H1 (cell line): ENCODE measurements at regions not wholly inside any gene's neighbourhood (a gene's known extent, or its start where the extent isn't known, plus 50 kb on each side); places are given as distances from the start of the nearest gene placed in this dataset.

Experiments used
- CBX5 ChIP-seq: fragments of 300-800, 300-1000 bp; sonication (generic); IDR thresholded peaks from 2 replicates; pipeline ENCODE4 v1.7.1; 2016; ENCODE audit warnings: antibody characterized with exemption, low read length, low read depth
- CTCF ChIP-seq, 3 experiments: IDR thresholded peaks; 1 replicate in 2 of 3; 2 replicates in 1 of 3; pipeline versions ENCODE4 v1.5.1 to v1.6.1; 2011; ENCODE audit warnings: low read length in 3 of 3, mild to moderate bottlenecking in 3 of 3, inconsistent platforms in 2 of 3, low read depth in 1 of 3, moderate library complexity in 1 of 3; ENCODE audit not compliant: insufficient read depth in 1 of 3; ENCODE audit errors: control extremely low read depth in 1 of 3
- EP300 ChIP-seq, 2 experiments: IDR thresholded peaks; 1 replicate in 1 of 2; 2 replicates in 1 of 2; pipeline ENCODE4 v1.6.1; 2011 to 2012; ENCODE audit warnings: low read depth in 2 of 2, low read length in 2 of 2, mild to moderate bottlenecking in 2 of 2, borderline replicate concordance in 1 of 2, inconsistent platforms in 1 of 2, moderate library complexity in 1 of 2
- EZH2 ChIP-seq: fragments of 200-600 bp; sonication (generic); IDR thresholded peaks from 2 replicates; pipeline ENCODE4 v1.7.1; 2012; ENCODE audit warnings: low read depth, mild to moderate bottlenecking, moderate library complexity, low read length, inconsistent platforms; ENCODE audit not compliant: severe bottlenecking
- HDAC6 ChIP-seq: IDR thresholded peaks from one replicate; pipeline ENCODE4 v1.7.1; 2012; ENCODE audit warnings: low read depth, mild to moderate bottlenecking, inconsistent platforms, low read length, moderate library complexity
- SUZ12 ChIP-seq: fragments of 200-600 bp; sonication (generic); IDR thresholded peaks from 2 replicates; pipeline ENCODE4 v1.6.1; 2012; ENCODE audit warnings: mild to moderate bottlenecking, inconsistent platforms, low read length, moderate library complexity, mixed read lengths
- USF2 ChIP-seq: IDR thresholded peaks from 2 replicates; pipeline ENCODE4 v1.6.1; 2011; ENCODE audit warnings: low read length, improper control_type of control experiment

GRCh38 chr6:128574402-128574801 lies 54.0 kb upstream of the PTPRK start:
- TF ChIP-seq SUZ12 (no peak), USF2 (no peak), CTCF (IDR thresholded peaks at IDR 0.05; ENCODE audit: control extremely low read depth in 1 of 3, insufficient read depth in 1 of 3, low read depth in 1 of 3, low read length in 3 of 3) (no peak), EP300 (IDR thresholded peaks at IDR 0.05; ENCODE audit: borderline replicate concordance in 1 of 2, low read depth in 2 of 2, low read length in 2 of 2) (no peak), CBX5 (no peak), HDAC6 (no peak), EZH2 (no peak)
